GM10266 (cell line): ENCODE measurements at regions not wholly inside any gene's neighbourhood (a gene's known extent, or its start where the extent isn't known, plus 50 kb on each side); places are given as distances from the start of the nearest gene placed in this dataset.

Source experiments
- DNase-seq: peaks from one replicate; pipeline ENCODE4 v3.0.0; 2012; ENCODE audit errors: extremely low spot score
- TF ChIP-seq, protein P1 (sequence below): IDR thresholded peaks from 2 replicates; pipeline ENCODE4 v1.5.1; 2012; ENCODE audit warnings: mild to moderate bottlenecking, low read depth; ENCODE audit not compliant: control insufficient read depth, insufficient read depth; ENCODE audit errors: missing control alignments

DNA sequence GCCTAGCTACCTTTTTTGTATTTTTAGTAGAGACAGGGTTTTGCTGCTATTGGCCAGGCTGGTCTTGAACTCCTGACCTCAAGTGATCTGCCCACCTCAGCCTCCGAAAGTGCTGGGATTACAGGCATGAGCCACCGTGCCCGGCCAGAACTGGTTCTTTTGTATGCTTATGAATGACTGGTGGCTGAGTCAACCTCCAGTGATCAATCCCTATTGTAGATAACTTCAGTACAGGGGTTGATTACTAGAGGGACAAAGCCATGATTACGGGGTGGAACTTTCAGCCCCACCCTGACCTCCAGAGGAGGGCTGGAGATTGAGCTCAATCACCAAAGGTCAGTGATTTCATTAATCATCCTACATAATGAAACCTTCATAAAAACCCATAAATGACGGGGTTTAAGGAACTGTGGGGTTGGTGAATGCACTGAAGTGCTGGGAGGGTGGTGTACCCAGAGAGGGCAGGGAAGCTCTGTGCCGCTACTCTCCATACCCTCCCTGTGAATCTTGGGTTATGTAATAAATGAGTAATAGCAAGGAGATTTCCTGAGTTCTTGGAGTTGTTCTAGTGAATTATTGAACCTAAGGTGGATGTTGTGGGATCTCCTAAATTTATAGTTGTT, 281.8 kb upstream of the CXCR4 start:
- TF ChIP-seq, protein P1, sequence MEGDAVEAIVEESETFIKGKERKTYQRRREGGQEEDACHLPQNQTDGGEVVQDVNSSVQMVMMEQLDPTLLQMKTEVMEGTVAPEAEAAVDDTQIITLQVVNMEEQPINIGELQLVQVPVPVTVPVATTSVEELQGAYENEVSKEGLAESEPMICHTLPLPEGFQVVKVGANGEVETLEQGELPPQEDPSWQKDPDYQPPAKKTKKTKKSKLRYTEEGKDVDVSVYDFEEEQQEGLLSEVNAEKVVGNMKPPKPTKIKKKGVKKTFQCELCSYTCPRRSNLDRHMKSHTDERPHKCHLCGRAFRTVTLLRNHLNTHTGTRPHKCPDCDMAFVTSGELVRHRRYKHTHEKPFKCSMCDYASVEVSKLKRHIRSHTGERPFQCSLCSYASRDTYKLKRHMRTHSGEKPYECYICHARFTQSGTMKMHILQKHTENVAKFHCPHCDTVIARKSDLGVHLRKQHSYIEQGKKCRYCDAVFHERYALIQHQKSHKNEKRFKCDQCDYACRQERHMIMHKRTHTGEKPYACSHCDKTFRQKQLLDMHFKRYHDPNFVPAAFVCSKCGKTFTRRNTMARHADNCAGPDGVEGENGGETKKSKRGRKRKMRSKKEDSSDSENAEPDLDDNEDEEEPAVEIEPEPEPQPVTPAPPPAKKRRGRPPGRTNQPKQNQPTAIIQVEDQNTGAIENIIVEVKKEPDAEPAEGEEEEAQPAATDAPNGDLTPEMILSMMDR, result no peak
- no peak for DNase-seq

DNA sequence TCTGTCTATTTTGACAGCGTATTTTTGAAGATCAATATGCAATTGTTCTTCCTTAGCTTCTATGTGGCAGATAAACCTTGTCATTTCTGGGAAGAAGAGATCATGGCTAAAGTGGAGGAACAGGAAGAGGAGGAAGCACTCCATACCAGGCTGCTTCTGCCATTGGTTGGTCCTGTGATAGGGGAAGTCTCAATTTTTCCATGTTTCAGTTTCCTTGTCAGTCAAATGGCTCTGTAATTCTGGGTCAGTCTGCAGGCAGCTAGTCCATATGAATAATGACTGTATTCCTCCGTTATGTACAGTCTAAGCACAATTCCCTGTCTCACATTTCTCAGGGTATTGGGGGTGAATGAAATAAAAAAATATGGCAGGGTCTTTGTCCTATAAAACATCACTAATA, 277.6 kb upstream of the CXCR4 start:
- TF ChIP-seq, protein P1, result no peak
- DNase-seq, result no peak

DNA sequence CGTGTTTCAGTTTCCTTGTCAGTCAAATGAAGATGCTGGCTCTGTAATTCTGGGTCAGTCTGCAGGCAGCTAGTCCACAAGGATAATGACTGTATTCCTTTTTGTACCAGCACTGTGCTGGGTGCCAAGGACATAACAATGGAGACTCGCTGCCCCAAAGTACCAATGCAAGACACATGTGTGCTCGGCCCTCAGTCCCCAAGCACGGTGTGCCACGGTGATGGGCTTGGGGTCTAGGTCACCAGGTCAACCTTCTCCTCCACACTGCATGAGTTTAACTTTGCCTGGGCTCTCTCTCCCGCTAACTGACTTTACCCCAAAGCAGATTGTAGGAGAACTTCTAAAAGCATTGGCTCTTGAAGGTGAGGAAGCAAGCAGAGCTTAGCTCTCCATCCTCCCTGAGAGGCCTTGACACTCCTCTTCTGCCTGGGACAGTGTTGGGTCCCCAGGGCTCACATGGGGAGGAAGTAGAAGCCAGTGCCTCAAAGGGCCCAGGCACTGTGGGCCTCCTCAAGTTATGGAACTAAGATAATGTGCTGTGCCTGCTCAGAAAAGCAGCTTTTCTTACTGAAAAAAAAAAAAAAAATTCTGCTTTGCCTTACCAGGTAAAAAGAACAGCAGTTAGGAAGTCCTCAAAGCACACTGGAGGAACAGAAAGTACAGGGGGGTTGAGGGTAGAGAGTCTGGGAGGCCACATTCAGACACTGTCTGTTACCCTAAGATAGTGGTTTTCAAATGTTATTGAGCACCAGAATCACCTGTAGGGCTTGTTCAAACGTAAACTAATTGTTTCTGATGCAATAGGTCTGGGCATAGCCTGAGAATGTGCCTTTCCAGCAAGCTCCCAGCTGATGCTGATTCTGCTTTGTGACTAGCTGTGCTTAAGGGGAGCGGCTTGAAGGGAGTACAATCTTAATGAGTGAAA, 276.4 kb upstream of the CXCR4 start:
- TF ChIP-seq, protein P1, result no peak
- no peak for DNase-seq

DNA sequence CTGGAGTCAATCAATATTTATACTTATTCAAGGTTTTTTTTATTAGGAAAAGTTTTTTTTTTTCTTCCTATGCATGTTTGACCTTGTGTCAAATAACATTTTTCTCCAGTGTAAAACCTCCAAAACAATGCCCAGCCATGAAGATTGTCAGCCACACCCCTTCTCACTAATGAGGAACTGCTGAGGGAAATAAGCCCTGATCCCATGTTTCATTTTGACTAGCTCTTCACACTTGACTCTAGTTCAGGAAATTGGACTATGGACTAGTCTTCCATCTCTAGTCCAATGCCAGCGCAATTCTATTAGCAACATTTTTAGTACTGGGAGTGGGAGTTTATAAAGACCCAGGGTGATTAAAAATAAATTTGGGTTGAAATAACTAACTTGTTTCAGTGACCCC, 275.6 kb upstream of the CXCR4 start:
- TF ChIP-seq, protein P1, result no peak
- DNase-seq, result no peak

DNA sequence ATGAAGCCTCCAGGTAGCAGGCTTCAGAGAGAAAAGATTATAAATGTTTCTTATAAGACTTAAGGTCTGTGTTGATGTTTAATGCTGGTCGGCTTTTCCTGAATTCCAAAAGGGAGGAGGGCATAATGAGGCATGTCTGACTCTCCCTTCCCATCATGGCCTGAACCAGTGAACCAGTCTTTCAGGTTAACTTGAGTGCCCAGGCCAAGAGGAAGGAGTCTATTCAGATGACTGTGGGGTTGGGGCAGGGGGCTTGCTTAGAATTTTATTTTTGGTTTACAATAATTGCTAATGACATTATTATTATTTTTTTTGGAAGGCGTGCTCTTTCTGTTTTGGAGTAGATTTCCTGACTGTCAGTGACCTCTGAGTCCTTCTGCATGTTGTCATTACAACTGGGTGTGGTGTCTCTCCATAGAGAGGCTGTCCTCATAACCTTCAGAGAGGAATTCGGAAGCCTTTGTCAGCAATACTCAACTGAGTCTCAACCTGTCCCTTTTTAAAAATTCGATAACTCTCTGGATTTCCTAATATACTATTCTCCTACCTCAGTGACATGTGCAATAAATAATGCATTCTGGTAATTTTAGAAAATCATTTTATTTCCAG, 275.1 kb upstream of the CXCR4 start:
- TF ChIP-seq, protein P1, result no peak

DNA sequence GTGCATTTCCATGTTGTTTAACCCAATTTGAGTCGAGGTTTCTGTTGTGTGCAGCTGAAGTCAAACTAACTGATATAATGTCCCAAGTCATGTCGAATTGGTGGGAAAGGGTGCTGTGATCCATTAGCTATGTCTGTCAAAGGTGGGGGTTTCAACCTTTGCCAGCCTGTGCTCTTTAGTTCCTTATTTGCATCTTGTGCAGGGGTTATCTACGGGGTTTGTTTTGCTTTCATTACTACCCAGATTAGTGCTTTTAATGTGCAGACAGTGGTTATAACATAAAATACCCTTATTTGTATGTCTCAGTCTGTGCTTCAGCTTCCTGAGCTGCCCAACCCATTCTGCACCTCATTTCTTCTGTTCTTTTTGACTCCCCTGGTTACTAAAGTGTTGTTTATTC, 271.9 kb upstream of the CXCR4 start:
- no peak for DNase-seq

More for the DNA sequence above, 275.1 kb upstream of the CXCR4 start:
- DNase-seq, result no peak

More for the DNA sequence above, 271.9 kb upstream of the CXCR4 start:
- TF ChIP-seq, protein P1, result no peak
